ENCODE measurements at regions not wholly inside any gene's neighbourhood (a gene's known extent, or its start where the extent isn't known, plus 50 kb on each side); places are given as distances from the start of the nearest gene placed in this dataset.

DNA sequence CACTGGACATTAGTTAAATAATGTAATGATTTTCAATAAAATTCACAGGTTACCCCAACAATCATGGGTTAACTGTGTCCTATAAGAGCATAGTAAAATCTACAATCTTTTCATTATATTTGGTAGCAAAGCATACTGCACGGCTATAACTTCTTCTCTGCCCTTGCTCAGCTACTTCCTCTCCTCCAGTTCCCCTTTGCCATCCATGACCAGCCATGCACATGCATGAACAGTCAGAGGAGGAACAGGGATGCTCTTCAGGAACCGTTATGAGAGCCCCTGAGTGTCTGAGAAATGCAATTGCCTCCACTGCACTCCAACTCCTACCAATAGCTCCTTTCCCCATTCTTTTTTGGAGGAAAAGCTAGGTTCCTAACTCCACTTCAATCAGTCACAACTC, 646.7 kb downstream of the LTN1 start:
- no peak overlapping the region for H3K9ac ChIP-seq (replicated peaks; ENCODE audit: extremely low read depth, insufficient read depth, low read length)
- H4K20me1 ChIP-seq (replicated peaks; ENCODE audit: control insufficient read depth, extremely low read depth, insufficient read depth, low read length), result no peaks in the 10 kb centered on the region
- DNase-seq (ENCODE audit: low read depth, low spot score) (no peak), FAIRE-seq (no peak)
- no peaks in the 10 kb centered on the region for H3K79me2 ChIP-seq (ENCODE audit: control insufficient read depth, insufficient read depth, low read length)
- TF ChIP-seq, protein P1, sequence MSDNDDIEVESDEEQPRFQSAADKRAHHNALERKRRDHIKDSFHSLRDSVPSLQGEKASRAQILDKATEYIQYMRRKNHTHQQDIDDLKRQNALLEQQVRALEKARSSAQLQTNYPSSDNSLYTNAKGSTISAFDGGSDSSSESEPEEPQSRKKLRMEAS (IDR thresholded peaks at IDR 0.05; ENCODE audit: insufficient read depth, insufficient read length), result no peak
- no peak for TF ChIP-seq POLR2AphosphoS5 (IDR thresholded peaks at IDR 0.05; ENCODE audit: insufficient read depth, low read depth, low read length)
- no peak for TF ChIP-seq FOS (IDR thresholded peaks at IDR 0.05; ENCODE audit: borderline replicate concordance, insufficient read depth, low read length)
- TF ChIP-seq MYC (IDR thresholded peaks at IDR 0.05; ENCODE audit: low read depth, low read length), result no peak
- TF ChIP-seq, protein P2, sequence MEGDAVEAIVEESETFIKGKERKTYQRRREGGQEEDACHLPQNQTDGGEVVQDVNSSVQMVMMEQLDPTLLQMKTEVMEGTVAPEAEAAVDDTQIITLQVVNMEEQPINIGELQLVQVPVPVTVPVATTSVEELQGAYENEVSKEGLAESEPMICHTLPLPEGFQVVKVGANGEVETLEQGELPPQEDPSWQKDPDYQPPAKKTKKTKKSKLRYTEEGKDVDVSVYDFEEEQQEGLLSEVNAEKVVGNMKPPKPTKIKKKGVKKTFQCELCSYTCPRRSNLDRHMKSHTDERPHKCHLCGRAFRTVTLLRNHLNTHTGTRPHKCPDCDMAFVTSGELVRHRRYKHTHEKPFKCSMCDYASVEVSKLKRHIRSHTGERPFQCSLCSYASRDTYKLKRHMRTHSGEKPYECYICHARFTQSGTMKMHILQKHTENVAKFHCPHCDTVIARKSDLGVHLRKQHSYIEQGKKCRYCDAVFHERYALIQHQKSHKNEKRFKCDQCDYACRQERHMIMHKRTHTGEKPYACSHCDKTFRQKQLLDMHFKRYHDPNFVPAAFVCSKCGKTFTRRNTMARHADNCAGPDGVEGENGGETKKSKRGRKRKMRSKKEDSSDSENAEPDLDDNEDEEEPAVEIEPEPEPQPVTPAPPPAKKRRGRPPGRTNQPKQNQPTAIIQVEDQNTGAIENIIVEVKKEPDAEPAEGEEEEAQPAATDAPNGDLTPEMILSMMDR (IDR thresholded peaks at IDR 0.05; ENCODE audit: extremely low read depth in 1 of 2, insufficient read depth in 1 of 2, low read depth in 1 of 2, low read length in 2 of 2), result no peak
- no peak for TF ChIP-seq EZH2 (IDR thresholded peaks at IDR 0.05; ENCODE audit: borderline replicate concordance, low read depth, low read length, severe bottlenecking)
- TF ChIP-seq JUN (IDR thresholded peaks at IDR 0.05; ENCODE audit: borderline replicate concordance, insufficient read depth, insufficient read length, low read depth), result no peak
- TF ChIP-seq GATA2 (IDR thresholded peaks at IDR 0.05; ENCODE audit: insufficient read depth, insufficient read length, low read depth, low read length), result no peak
- no peak for TF ChIP-seq POLR2A (IDR thresholded peaks at IDR 0.05; ENCODE audit: low read depth, low read length)
- H3K4me1 ChIP-seq (ENCODE audit: control insufficient read depth, extremely low read depth, insufficient read depth, low read length), result no peaks in the 10 kb centered on the region
- H3K9me1 ChIP-seq (replicated peaks; ENCODE audit: control insufficient read depth, extremely low read depth, insufficient read depth, low read length), result no peaks in the 10 kb centered on the region
- H2AFZ ChIP-seq (ENCODE audit: low read depth, low read length), result no peak overlapping the region
- H3K27me3 ChIP-seq (ENCODE audit: control insufficient read depth in 2 of 2, insufficient read depth in 2 of 2, low read length in 2 of 2), result no peaks in the 10 kb centered on the region
- no peaks in the 10 kb centered on the region for H3K9me3 ChIP-seq (replicated peaks; ENCODE audit: control insufficient read depth, insufficient read depth, low read length)
- intact Hi-C loops (cut with micrococcal nuclease) (no loop called here), dilution Hi-C loops (cut with MboI; ENCODE audit: extremely low pct_ligation_motif_present, low sequenced_read_pairs) (no loop called here)
- POLR2A ChIA-PET, result no interaction called here
- CTCF ChIA-PET, result interaction anchor here (0.8 to 2.2 kb wide), 3 partner anchors 9 to 399 kb away, joined by 3 to 8 read pairs (median 3); no protein-coding TSS in a partner anchor
- no peak overlapping the region for H3K27ac ChIP-seq (ENCODE audit: insufficient read depth, low read depth, low read length)
- no peak overlapping the region for H3K4me2 ChIP-seq (ENCODE audit: insufficient read depth, low read length)
- H3K36me3 ChIP-seq (ENCODE audit: control insufficient read depth in 2 of 2, extremely low read depth in 1 of 2, insufficient read depth in 2 of 2, low read length in 2 of 2), result no peaks in the 10 kb centered on the region
- no TSS peak for BruUV-seq (replicated peaks)
- no peak overlapping the region for H3K4me3 ChIP-seq (replicated peaks in 1 of 3; ENCODE audit: insufficient read depth in 1 of 3, low read depth in 1 of 3, low read length in 3 of 3)
